HepG2 (cell line): ENCODE measurements at regions not wholly inside any gene's neighbourhood (a gene's known extent, or its start where the extent isn't known, plus 50 kb on each side); places are given as distances from the start of the nearest gene placed in this dataset.

Source experiments
- ATAC-seq: fragments of 200-7000 bp; cut with Tn5 transposase; 3 replicates; pipeline ENCODE4 v1.9.1; 2020; ENCODE audit warnings: mild to moderate bottlenecking, moderate library complexity
- BruUV-seq: library from RNA; stranded (reverse); fragments of 400-500 nt; replicated peaks from 2 replicates; lab custom pipeline; 2021; lab: Mats Ljungman, UMichigan
- CTCF ChIA-PET: fragments of 300-600 bp; formaldehyde crosslinking; extraction: SDS; loops from one replicate; lab custom pipeline; 2021; ENCODE audit warnings: low total read pairs, inconsistent platforms, low intra/inter-chr PET ratio; lab: Yijun Ruan, JAX
- POLR2A ChIA-PET: fragments of 350-600 bp; sonication (Branson Sonifier 250); formaldehyde crosslinking; loops from one replicate; lab custom pipeline; 2020; ENCODE audit warnings: antibody characterized with exemption, inconsistent platforms; lab: Yijun Ruan, JAX
- DNase-seq: peaks from one replicate; pipeline ENCODE4 v3.0.0-alpha.2; 2015; ENCODE audit warnings: low spot score
- FAIRE-seq: peaks from 3 replicates; lab custom pipeline; 2011; peaks lifted over from hg19 to GRCh38; lab: Jason Lieb, UNC
- H2AFZ ChIP-seq: one replicate; pipeline ENCODE4 v1.6.1; 2011; ENCODE audit warnings: low read length, inconsistent platforms
- H3K27ac ChIP-seq: fragments of 300-600 bp; 3 replicates; pipeline ENCODE4 v1.8.0; 2011; ENCODE audit warnings: mixed run types, mild to moderate bottlenecking, mixed read lengths, low read length, inconsistent platforms; ENCODE audit not compliant: insufficient read depth; ENCODE audit errors: extremely low read length
- H3K27me3 ChIP-seq, 2 experiments: fragments of 200-600 bp in 1 of 2; 2 replicates in 1 of 2; 3 replicates in 1 of 2; pipeline versions ENCODE4 v1.6.0 to v1.8.0; 2011; ENCODE audit warnings: low read length in 2 of 2, mild to moderate bottlenecking in 2 of 2, moderate library complexity in 2 of 2, inconsistent platforms in 1 of 2; ENCODE audit not compliant: insufficient read depth in 2 of 2, control insufficient read depth in 1 of 2
- H3K36me3 ChIP-seq, 2 experiments: fragments of 200-600 bp in 1 of 2; replicated peaks in 1 of 2; 2 replicates in 1 of 2; 3 replicates in 1 of 2; pipeline versions ENCODE4 v1.5.1 to v1.8.0; 2011; ENCODE audit warnings: low read length in 2 of 2, inconsistent platforms in 1 of 2; ENCODE audit not compliant: insufficient read depth in 2 of 2, control insufficient read depth in 1 of 2
- H3K4me1 ChIP-seq: 2 replicates; pipeline ENCODE4 v1.5.1; 2012; ENCODE audit warnings: low read length, inconsistent platforms; ENCODE audit not compliant: insufficient read depth
- H3K4me2 ChIP-seq: 2 replicates; pipeline ENCODE4 v1.6.0; 2011; ENCODE audit warnings: low read depth, low read length, inconsistent platforms
- H3K4me3 ChIP-seq, 3 experiments: fragments of 200-600 bp in 1 of 3; sonication (generic), shearing (Covaris generic) in 1 of 3; replicated peaks in 1 of 3; 2 replicates each; pipeline ENCODE4 v1.5.1; 2011 to 2016; ENCODE audit warnings: low read length in 3 of 3, inconsistent platforms in 2 of 3, low read depth in 2 of 3, mild to moderate bottlenecking in 2 of 3, control low read depth in 1 of 3, mixed read lengths in 1 of 3; ENCODE audit not compliant: insufficient read depth in 1 of 3
- H3K79me2 ChIP-seq: one replicate; pipeline ENCODE4 v1.6.1; 2011; ENCODE audit warnings: low read length, inconsistent platforms; ENCODE audit not compliant: insufficient read depth
- H3K9ac ChIP-seq: 2 replicates; pipeline ENCODE4 v1.6.0; 2011; ENCODE audit warnings: mild to moderate bottlenecking, low read depth, low read length, inconsistent platforms; ENCODE audit not compliant: insufficient read depth
- H3K9me3 ChIP-seq: 2 replicates; pipeline ENCODE4 v1.5.1; 2012; ENCODE audit warnings: mild to moderate bottlenecking, low read length
- H4K20me1 ChIP-seq: 2 replicates; pipeline ENCODE4 v1.6.0; 2011; ENCODE audit warnings: inconsistent platforms, mild to moderate bottlenecking, low read length, moderate library complexity; ENCODE audit not compliant: insufficient read depth
- ELF3 ChIP-seq: IDR thresholded peaks from 2 replicates; pipeline ENCODE4 v1.6.1; 2016; ENCODE audit warnings: missing genetic modification reagents, missing compliant biosample characterization
- NAIF1 ChIP-seq: sonication (generic); formaldehyde crosslinking; IDR thresholded peaks from 2 replicates; pipeline ENCODE4 v1.5.0; 2020; ENCODE audit warnings: mild to moderate bottlenecking, missing genetic modification reagents, borderline replicate concordance
- TAF1 ChIP-seq: sonication (generic); formaldehyde crosslinking; IDR thresholded peaks from 2 replicates; pipeline ENCODE4 v1.4.0; 2020; ENCODE audit warnings: missing genetic modification reagents
- ZNF12 ChIP-seq: sonication (generic); formaldehyde crosslinking; IDR thresholded peaks from 2 replicates; pipeline ENCODE4 v1.5.0; 2020; ENCODE audit warnings: missing genetic modification reagents
- WGBS: methylation state at CpG from one replicate; pipeline ENCODE4 v1.1.6; 2017; ENCODE audit warnings: low lambda C conversion rate; 5-methylcytosine and 5-hydroxymethylcytosine counted together
- in situ Hi-C: cut with HindIII; loops from 2 replicates; pipeline ENCODE4 v1.10.0; 2017; ENCODE audit warnings: low pct_unique_long_range_greater_than_20kb; ENCODE audit not compliant: extremely low pct_ligation_motif_present
- intact Hi-C: fragments of 100-400 bp; cut with micrococcal nuclease; formaldehyde crosslinking; loops from one replicate; pipeline ENCODE4 v1.10.0; 2022; ENCODE audit not compliant: unreplicated experiment
- TF ChIP-seq, protein P1 (sequence below): fragments of 450-650 bp; IDR thresholded peaks from 2 replicates; pipeline ENCODE4 v1.6.1; 2016

DNA sequence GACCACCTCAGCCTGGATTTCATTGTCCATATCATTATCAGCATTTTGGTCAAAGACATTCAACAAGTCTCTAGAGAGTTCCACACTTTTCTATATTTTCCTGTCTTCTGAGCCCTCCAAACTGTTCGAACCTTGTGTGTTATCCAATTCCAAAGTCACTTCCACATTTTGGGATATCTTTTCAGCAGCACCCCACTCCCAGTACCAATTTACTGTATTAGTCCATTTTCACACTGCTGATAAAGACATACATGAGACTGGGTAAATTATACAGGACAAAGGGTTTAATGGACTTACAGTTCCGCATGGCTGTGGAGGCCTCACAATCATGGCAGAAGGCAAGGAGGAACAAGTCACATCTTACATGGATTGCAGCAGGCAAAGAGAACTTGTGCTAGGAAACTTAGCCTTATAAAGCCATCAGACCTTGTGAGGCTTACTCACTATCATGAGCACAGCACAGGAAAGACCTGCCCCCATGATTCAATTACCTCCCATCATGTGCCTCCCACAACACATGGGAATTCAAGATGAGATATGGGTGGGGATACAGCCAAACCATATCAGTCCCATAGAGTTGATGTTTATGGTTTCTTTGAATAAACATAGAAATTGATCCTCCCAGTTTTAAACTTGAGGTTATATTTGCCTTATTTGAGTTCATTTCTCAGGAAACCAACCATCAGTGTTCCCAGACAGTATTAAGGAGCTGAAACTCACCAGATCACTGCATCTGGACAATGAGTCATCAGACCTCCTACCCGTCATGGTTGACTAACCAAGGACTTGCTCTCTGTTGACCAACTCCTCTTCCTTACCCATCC, 322.7 kb upstream of the DUSP10 start:
- Histone ChIP-seq H3K9ac (no peak overlapping the region), H2AFZ (no peak overlapping the region), H3K4me2 (no peak overlapping the region), H3K27ac (no peak overlapping the region), H3K9me3 (peaks cover 46% of the 10 kb centered on the region), H3K36me3 (no peaks in the 10 kb centered on the region), H4K20me1 (no peaks in the 10 kb centered on the region), H3K79me2 (no peaks in the 10 kb centered on the region), H3K4me3 (no peak overlapping the region), H3K4me1 (peaks cover 39% of the 10 kb centered on the region), H3K27me3 (no peaks in the 10 kb centered on the region; a peak in 1 of 5 replicates)
- intact Hi-C loops: loop anchor here (5.0 kb wide), 1 partner anchor 1353 kb away; no protein-coding TSS in a partner anchor
- ATAC-seq (no peak), DNase-seq (no peak), FAIRE-seq (no peak)
- in situ Hi-C loops: no loop called here
- BruUV-seq: no TSS peak
- ChIA-PET CTCF (no interaction called here), POLR2A (no interaction called here)
- WGBS: 36% methylated on average over 3 of the region's 3 CpGs
- TF ChIP-seq, protein P1, sequence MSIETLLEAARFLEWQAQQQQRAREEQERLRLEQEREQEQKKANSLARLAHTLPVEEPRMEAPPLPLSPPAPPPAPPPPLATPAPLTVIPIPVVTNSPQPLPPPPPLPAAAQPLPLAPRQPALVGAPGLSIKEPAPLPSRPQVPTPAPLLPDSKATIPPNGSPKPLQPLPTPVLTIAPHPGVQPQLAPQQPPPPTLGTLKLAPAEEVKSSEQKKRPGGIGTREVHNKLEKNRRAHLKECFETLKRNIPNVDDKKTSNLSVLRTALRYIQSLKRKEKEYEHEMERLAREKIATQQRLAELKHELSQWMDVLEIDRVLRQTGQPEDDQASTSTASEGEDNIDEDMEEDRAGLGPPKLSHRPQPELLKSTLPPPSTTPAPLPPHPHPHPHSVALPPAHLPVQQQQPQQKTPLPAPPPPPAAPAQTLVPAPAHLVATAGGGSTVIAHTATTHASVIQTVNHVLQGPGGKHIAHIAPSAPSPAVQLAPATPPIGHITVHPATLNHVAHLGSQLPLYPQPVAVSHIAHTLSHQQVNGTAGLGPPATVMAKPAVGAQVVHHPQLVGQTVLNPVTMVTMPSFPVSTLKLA: no peak

DNA sequence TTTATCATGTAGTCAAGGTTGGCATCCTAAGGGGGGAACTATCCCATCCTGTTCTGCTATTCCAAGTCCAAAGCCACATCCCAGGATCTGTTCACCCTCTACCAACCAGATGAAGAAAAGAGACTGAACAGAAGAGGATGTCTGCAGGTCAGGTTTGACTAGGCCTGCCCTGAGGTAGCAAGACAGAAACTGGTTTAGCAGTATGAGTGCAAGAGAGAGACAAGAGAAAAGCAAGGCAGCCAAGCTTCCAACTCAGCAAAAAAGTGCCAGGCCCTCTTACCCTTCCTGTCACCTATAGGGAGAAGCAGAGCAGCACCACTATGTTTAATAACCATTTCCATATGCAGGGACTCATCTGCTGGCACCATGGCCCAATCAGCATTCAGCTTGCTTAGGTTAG, 320.8 kb upstream of the DUSP10 start:
- Histone ChIP-seq H3K9ac (no peak overlapping the region), H3K27ac (peak overlapping the region; percentile 70), H3K9me3 (peaks cover 31% of the 10 kb centered on the region), H3K36me3 (no peaks in the 10 kb centered on the region), H2AFZ (no peak overlapping the region), H3K4me3 (no peak overlapping the region; a peak in 1 of 6 replicates), H3K4me2 (peak overlapping the region; percentile 54), H4K20me1 (no peaks in the 10 kb centered on the region), H3K4me1 (peaks cover 44% of the 10 kb centered on the region), H3K27me3 (no peaks in the 10 kb centered on the region; a peak in 1 of 5 replicates), H3K79me2 (no peaks in the 10 kb centered on the region)
- ATAC-seq: no peak
- intact Hi-C loops: loop anchor here (5.0 kb wide), 1 partner anchor 1355 kb away; no protein-coding TSS in a partner anchor
- DNase-seq: no peak
- TF ChIP-seq TAF1 (CRISPR knock-in tag) (no peak), NAIF1 (no peak), ZNF12 (CRISPR knock-in tag) (peak; percentile 92), ELF3 (CRISPR knock-in tag) (no peak)
- CTCF ChIA-PET: no interaction called here
- FAIRE-seq: no peak
- in situ Hi-C loops: no loop called here
- BruUV-seq: no TSS peak
- POLR2A ChIA-PET: interaction anchor here (1.0 to 1.6 kb wide), 3 partner anchors 9 to 348 kb away, joined by 3 to 5 read pairs (median 5); no protein-coding TSS in a partner anchor
